ENCODE measurements at regions not wholly inside any gene's neighbourhood (a gene's known extent, or its start where the extent isn't known, plus 50 kb on each side); places are given as distances from the start of the nearest gene placed in this dataset.

- TF ChIP-seq CTCF (IDR thresholded peaks at IDR 0.05; ENCODE audit: low read depth, low read length, poor library complexity, severe bottlenecking) (no peak), EZH2phosphoT487 (IDR thresholded peaks at IDR 0.05; ENCODE audit: borderline replicate concordance, low read length) (no peak)
These were observed 175.4 kb downstream of the ERMARD start for GRCh38 chr6:169926617-169927417.
